K562 (cell line): ENCODE measurements at regions not wholly inside any gene's neighbourhood (a gene's known extent, or its start where the extent isn't known, plus 50 kb on each side); places are given as distances from the start of the nearest gene placed in this dataset.
A peak's percentile ranks its signal among the peaks of the same experiment; 100 is the strongest.

Experiments used
- ESRRB ChIP-seq: fragments of 250-450 bp; sonication (Bioruptor Pico); IDR thresholded peaks from 2 replicates; pipeline ENCODE4 v1.5.0; 2020; ENCODE audit warnings: mild to moderate bottlenecking, moderate library complexity, borderline replicate concordance
- MGA ChIP-seq: fragments of 450-650 bp; IDR thresholded peaks from 2 replicates; pipeline ENCODE4 v1.6.1; 2016; ENCODE audit warnings: mild to moderate bottlenecking, moderate library complexity
- NBN ChIP-seq: fragments of 450-650 bp; IDR thresholded peaks from 2 replicates; pipeline ENCODE4 v1.6.1; 2016; ENCODE audit warnings: low read depth, mild to moderate bottlenecking
- THAP12 ChIP-seq: fragments of 250-450 bp; sonication (Bioruptor Pico); IDR thresholded peaks from 2 replicates; pipeline ENCODE4 v1.9.0; 2021; ENCODE audit warnings: mild to moderate bottlenecking, inconsistent platforms
- ZNF274 ChIP-seq: IDR thresholded peaks from 2 replicates; pipeline ENCODE4 v1.6.1; 2011; ENCODE audit warnings: low read depth, mild to moderate bottlenecking, low read length, moderate library complexity, borderline replicate concordance
- ZNF551 ChIP-seq: fragments of 250-450 bp; sonication (Bioruptor Pico); IDR thresholded peaks from 2 replicates; pipeline ENCODE4 v1.5.0; 2021; ENCODE audit warnings: mild to moderate bottlenecking, moderate library complexity
- TF ChIP-seq, protein P1 (sequence below), 2 experiments: IDR thresholded peaks; 2 replicates each; pipeline ENCODE4 v1.6.1; 2011; ENCODE audit warnings: borderline replicate concordance in 1 of 2, control low read depth in 1 of 2, low read depth in 1 of 2, low read length in 1 of 2, mild to moderate bottlenecking in 1 of 2, mixed read lengths in 1 of 2, moderate library complexity in 1 of 2; ENCODE audit not compliant: insufficient read depth in 1 of 2, insufficient read length in 1 of 2, poor library complexity in 1 of 2, severe bottlenecking in 1 of 2; ENCODE audit errors: extremely low read depth in 1 of 2
- TF ChIP-seq, protein P2 (sequence below): fragments of 250-450 bp; sonication (Bioruptor Pico); IDR thresholded peaks from 2 replicates; pipeline ENCODE4 v1.4.0; 2020; ENCODE audit warnings: mild to moderate bottlenecking, moderate library complexity, borderline replicate concordance

GRCh38 chr6:27812805-27813492 lies 99.2 kb downstream of the OR2B2 start (continued):
- TF ChIP-seq, protein P1, sequence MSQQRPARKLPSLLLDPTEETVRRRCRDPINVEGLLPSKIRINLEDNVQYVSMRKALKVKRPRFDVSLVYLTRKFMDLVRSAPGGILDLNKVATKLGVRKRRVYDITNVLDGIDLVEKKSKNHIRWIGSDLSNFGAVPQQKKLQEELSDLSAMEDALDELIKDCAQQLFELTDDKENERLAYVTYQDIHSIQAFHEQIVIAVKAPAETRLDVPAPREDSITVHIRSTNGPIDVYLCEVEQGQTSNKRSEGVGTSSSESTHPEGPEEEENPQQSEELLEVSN (IDR thresholded peaks at IDR 0.05; ENCODE audit: borderline replicate concordance in 1 of 2, extremely low read depth in 1 of 2, insufficient read depth in 1 of 2, insufficient read length in 1 of 2, low read depth in 1 of 2, low read length in 1 of 2, poor library complexity in 1 of 2, severe bottlenecking in 1 of 2): peak in 1 of 2 experiments; percentile 13
- 0 out of 2 replicates have a peak, but pooled peaks have one; percentile 38 for TF ChIP-seq MGA
- TF ChIP-seq, protein P2, sequence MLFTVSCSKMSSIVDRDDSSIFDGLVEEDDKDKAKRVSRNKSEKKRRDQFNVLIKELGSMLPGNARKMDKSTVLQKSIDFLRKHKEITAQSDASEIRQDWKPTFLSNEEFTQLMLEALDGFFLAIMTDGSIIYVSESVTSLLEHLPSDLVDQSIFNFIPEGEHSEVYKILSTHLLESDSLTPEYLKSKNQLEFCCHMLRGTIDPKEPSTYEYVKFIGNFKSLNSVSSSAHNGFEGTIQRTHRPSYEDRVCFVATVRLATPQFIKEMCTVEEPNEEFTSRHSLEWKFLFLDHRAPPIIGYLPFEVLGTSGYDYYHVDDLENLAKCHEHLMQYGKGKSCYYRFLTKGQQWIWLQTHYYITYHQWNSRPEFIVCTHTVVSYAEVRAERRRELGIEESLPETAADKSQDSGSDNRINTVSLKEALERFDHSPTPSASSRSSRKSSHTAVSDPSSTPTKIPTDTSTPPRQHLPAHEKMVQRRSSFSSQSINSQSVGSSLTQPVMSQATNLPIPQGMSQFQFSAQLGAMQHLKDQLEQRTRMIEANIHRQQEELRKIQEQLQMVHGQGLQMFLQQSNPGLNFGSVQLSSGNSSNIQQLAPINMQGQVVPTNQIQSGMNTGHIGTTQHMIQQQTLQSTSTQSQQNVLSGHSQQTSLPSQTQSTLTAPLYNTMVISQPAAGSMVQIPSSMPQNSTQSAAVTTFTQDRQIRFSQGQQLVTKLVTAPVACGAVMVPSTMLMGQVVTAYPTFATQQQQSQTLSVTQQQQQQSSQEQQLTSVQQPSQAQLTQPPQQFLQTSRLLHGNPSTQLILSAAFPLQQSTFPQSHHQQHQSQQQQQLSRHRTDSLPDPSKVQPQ (CRISPR knock-in tag): no peak
- TF ChIP-seq NBN: 0 out of 2 replicates have a peak, but pooled peaks have one; percentile 50
- TF ChIP-seq ZNF274: no peak
- TF ChIP-seq ZNF551: peak; percentile 84
- 0 out of 2 replicates have a peak, but pooled peaks have one; percentile 16 for TF ChIP-seq ESRRB (CRISPR knock-in tag)
- TF ChIP-seq THAP12 (CRISPR knock-in tag): peak; percentile 53; the same call in 1 of the 2 replicates
